ENCODE measurements at regions not wholly inside any gene's neighbourhood (a gene's known extent, or its start where the extent isn't known, plus 50 kb on each side); places are given as distances from the start of the nearest gene placed in this dataset.

DNA sequence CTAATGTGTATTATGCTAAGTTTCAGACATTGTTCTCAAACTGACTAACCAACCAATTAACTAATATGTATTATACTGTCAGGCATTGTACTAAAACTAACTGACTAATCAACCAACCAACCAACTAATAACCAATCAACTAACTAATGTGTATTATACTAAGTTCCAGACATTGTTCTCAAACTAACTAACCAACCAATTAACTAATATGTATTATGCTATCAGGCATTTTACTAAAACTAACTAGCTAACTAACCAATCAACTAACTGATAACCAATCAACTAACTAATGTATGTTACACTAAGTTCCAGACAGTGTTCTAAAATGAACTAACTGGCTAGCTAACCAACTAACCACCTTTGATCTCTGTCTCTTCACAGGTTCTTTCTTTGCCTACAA, 152.3 kb downstream of the SUDS3 start:
- H3K27me3 ChIP-seq (replicated peaks in 1 of 4; ENCODE audit: control extremely low read depth in 1 of 4, control insufficient read depth in 3 of 4, insufficient read depth in 4 of 4, low read length in 3 of 4): no peaks in the 10 kb centered on the region

DNA sequence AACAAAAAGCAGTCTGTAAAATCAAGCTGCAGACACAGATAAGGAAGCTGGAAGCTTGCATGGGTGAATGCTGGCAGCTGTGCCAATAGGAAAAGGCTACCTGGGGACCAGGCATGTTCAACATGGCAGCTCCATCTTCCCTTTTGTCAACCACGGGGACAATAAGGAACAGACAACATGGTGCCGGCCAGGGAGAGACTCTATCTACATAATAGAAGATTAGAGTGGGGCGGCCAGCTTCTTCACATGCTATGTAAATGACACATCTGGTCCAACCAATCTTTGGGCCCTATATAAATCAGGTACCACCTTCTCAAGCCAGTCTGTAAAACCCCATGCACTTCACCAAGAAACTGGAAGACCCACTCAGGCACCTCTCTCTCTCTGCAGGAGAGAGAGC, 157.6 kb downstream of the SUDS3 start:
- ChIA-PET POLR2A (no interaction called here), CTCF (no interaction called here)
- no peaks in the 10 kb centered on the region for H3K4me1 ChIP-seq (ENCODE audit: control insufficient read depth in 2 of 2, insufficient read depth in 2 of 2, low read length in 2 of 2)
- DNase-seq (no peak), ATAC-seq (ENCODE audit: low read depth) (no peak)
- H3K4me3 Mint-ChIP-seq: no peak overlapping the region
- no peak overlapping the region for H2AFZ ChIP-seq (ENCODE audit: insufficient read depth, low read depth, low read length, poor library complexity, severe bottlenecking)
- no peak for TF ChIP-seq EZH2 (IDR thresholded peaks at IDR 0.05; ENCODE audit: borderline replicate concordance, insufficient read depth, low read depth, low read length, poor library complexity, severe bottlenecking)
- TF ChIP-seq, protein P1, sequence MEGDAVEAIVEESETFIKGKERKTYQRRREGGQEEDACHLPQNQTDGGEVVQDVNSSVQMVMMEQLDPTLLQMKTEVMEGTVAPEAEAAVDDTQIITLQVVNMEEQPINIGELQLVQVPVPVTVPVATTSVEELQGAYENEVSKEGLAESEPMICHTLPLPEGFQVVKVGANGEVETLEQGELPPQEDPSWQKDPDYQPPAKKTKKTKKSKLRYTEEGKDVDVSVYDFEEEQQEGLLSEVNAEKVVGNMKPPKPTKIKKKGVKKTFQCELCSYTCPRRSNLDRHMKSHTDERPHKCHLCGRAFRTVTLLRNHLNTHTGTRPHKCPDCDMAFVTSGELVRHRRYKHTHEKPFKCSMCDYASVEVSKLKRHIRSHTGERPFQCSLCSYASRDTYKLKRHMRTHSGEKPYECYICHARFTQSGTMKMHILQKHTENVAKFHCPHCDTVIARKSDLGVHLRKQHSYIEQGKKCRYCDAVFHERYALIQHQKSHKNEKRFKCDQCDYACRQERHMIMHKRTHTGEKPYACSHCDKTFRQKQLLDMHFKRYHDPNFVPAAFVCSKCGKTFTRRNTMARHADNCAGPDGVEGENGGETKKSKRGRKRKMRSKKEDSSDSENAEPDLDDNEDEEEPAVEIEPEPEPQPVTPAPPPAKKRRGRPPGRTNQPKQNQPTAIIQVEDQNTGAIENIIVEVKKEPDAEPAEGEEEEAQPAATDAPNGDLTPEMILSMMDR (IDR thresholded peaks at IDR 0.05): no peak
- H3K27me3 Mint-ChIP-seq: peaks cover 16% of the 10 kb centered on the region
- no peak overlapping the region for H3K27ac Mint-ChIP-seq
- no peaks in the 10 kb centered on the region for H3K9me3 ChIP-seq (ENCODE audit: control extremely low read depth in 1 of 3, control insufficient read depth in 2 of 3, insufficient read depth in 1 of 3, low read length in 2 of 3)
- intact Hi-C loops (cut with micrococcal nuclease): no loop called here
- H4K20me1 ChIP-seq (ENCODE audit: control insufficient read depth, insufficient read depth, low read length, poor library complexity, severe bottlenecking): no peaks in the 10 kb centered on the region
- peaks cover 0 to 3% (median 0%) of the 10 kb centered on the region in 4 experiments for H3K27me3 ChIP-seq (replicated peaks in 1 of 4; ENCODE audit: control extremely low read depth in 1 of 4, control insufficient read depth in 3 of 4, insufficient read depth in 4 of 4, low read length in 3 of 4)
- H3K4me2 ChIP-seq (replicated peaks; ENCODE audit: low read depth, low read length, poor library complexity, severe bottlenecking): no peak overlapping the region
- no peak overlapping the region for H3K9ac ChIP-seq (ENCODE audit: low read length)
- no peak overlapping the region for H3K4me3 ChIP-seq (ENCODE audit: control extremely low read depth in 1 of 5, extremely low read depth in 1 of 5, insufficient read depth in 1 of 5, low read depth in 2 of 5, low read length in 4 of 5)
- H3K4me1 Mint-ChIP-seq: no peaks in the 10 kb centered on the region
- 76% methylated on average over 2 of the region's 3 CpGs for WGBS (ENCODE audit: insufficient coverage)
- no peaks in the 10 kb centered on the region for H3K36me3 ChIP-seq (replicated peaks in 1 of 2; ENCODE audit: control extremely low read depth in 1 of 2, control insufficient read depth in 1 of 2, extremely low read depth in 1 of 2, insufficient read depth in 2 of 2, low read length in 1 of 2)
- H3K79me2 ChIP-seq (ENCODE audit: control insufficient read depth, insufficient read depth, low read length): no peaks in the 10 kb centered on the region
- H3K9me3 Mint-ChIP-seq (ENCODE audit: insufficient read depth): no peaks in the 10 kb centered on the region
- no peak overlapping the region for H3K27ac ChIP-seq (ENCODE audit: low read length in 2 of 2)

More for the DNA sequence above, 152.3 kb downstream of the SUDS3 start:
- H3K4me3 ChIP-seq (ENCODE audit: control extremely low read depth in 1 of 5, extremely low read depth in 1 of 5, insufficient read depth in 1 of 5, low read depth in 2 of 5, low read length in 4 of 5): no peak overlapping the region
- no peak for ATAC-seq (ENCODE audit: low read depth)
- H3K9me3 ChIP-seq (ENCODE audit: control extremely low read depth in 1 of 3, control insufficient read depth in 2 of 3, insufficient read depth in 1 of 3, low read length in 2 of 3): no peaks in the 10 kb centered on the region
- no peak overlapping the region for H3K27ac ChIP-seq (ENCODE audit: low read length in 2 of 2)
- no peak overlapping the region for H2AFZ ChIP-seq (ENCODE audit: insufficient read depth, low read depth, low read length, poor library complexity, severe bottlenecking)
- no peak overlapping the region for H3K4me2 ChIP-seq (replicated peaks; ENCODE audit: low read depth, low read length, poor library complexity, severe bottlenecking)
- no peak overlapping the region for H3K9ac ChIP-seq (ENCODE audit: low read length)
- no peaks in the 10 kb centered on the region for H3K4me1 Mint-ChIP-seq
- ChIA-PET POLR2A (no interaction called here), CTCF (no interaction called here)
- H3K9me3 Mint-ChIP-seq (ENCODE audit: insufficient read depth): no peaks in the 10 kb centered on the region
- peaks cover 5% of the 10 kb centered on the region for H3K27me3 Mint-ChIP-seq
- no peak overlapping the region for H3K27ac Mint-ChIP-seq
- no peaks in the 10 kb centered on the region for H3K36me3 ChIP-seq (replicated peaks in 1 of 2; ENCODE audit: control extremely low read depth in 1 of 2, control insufficient read depth in 1 of 2, extremely low read depth in 1 of 2, insufficient read depth in 2 of 2, low read length in 1 of 2)
- no peaks in the 10 kb centered on the region for H3K79me2 ChIP-seq (ENCODE audit: control insufficient read depth, insufficient read depth, low read length)
- no peak overlapping the region for H3K4me3 Mint-ChIP-seq
- DNase-seq: no peak
- intact Hi-C loops (cut with micrococcal nuclease): no loop called here
- H4K20me1 ChIP-seq (ENCODE audit: control insufficient read depth, insufficient read depth, low read length, poor library complexity, severe bottlenecking): no peaks in the 10 kb centered on the region
- TF ChIP-seq EZH2 (IDR thresholded peaks at IDR 0.05; ENCODE audit: borderline replicate concordance, insufficient read depth, low read depth, low read length, poor library complexity, severe bottlenecking): no peak
- TF ChIP-seq, protein P1 (IDR thresholded peaks at IDR 0.05): no peak
- H3K4me1 ChIP-seq (ENCODE audit: control insufficient read depth in 2 of 2, insufficient read depth in 2 of 2, low read length in 2 of 2): no peaks in the 10 kb centered on the region
